ENCODE measurements at regions not wholly inside any gene's neighbourhood (a gene's known extent, or its start where the extent isn't known, plus 50 kb on each side); places are given as distances from the start of the nearest gene placed in this dataset.

DNA sequence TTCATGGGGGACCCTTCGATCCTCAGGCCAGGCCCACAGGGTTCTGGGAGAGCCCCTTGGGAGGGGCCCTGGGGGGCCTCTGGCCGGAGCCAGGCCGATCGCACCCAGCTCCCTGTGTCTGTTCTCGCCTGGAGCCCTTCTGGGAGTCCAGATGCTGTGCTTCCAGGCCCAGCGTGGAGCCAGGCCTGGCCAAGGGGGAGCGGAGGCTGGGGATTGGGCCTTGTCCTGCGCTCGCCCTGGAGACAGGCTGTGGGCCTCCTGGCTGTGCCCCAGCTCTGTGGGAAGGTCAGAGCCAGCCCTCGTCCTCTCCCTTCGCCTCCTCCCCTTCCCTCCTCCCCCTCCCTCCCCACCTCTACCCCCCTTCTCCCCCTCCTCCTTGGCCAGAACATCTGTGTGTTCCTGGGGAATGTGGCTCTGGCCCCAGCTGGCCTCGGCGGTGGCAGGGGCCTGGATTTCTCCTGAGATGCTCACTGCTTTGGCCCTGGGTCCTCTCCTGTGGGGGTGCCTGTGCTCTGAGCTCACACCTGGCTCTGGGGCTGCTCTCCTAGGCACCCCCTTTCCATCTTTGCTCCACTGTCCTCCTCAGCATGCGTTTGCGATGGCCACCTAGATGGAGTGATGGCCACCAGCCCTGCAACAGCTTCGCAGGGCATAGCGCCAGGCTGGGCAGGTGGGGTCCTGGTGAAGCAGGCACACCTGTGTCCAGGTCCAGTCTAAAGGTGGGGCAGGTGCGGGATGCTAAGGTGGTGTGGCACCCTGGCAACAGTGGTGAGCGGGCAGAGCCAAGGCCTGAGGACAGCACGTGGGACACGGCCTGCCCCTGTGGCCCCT lies 90.6 kb upstream of the CIBAR2 start:
- TF ChIP-seq, protein P1, sequence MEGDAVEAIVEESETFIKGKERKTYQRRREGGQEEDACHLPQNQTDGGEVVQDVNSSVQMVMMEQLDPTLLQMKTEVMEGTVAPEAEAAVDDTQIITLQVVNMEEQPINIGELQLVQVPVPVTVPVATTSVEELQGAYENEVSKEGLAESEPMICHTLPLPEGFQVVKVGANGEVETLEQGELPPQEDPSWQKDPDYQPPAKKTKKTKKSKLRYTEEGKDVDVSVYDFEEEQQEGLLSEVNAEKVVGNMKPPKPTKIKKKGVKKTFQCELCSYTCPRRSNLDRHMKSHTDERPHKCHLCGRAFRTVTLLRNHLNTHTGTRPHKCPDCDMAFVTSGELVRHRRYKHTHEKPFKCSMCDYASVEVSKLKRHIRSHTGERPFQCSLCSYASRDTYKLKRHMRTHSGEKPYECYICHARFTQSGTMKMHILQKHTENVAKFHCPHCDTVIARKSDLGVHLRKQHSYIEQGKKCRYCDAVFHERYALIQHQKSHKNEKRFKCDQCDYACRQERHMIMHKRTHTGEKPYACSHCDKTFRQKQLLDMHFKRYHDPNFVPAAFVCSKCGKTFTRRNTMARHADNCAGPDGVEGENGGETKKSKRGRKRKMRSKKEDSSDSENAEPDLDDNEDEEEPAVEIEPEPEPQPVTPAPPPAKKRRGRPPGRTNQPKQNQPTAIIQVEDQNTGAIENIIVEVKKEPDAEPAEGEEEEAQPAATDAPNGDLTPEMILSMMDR (IDR thresholded peaks at IDR 0.05; ENCODE audit: insufficient read depth, low read depth, low read length): no peak
- TF ChIP-seq EZH2 (IDR thresholded peaks at IDR 0.05; ENCODE audit: insufficient read depth, low read length): no peak
